Body of pancreas (tissue), 4 donors: ENCODE measurements at regions not wholly inside any gene's neighbourhood (a gene's known extent, or its start where the extent isn't known, plus 50 kb on each side); places are given as distances from the start of the nearest gene placed in this dataset.

Experiments used
- ATAC-seq: fragments of 150-250 bp; one replicate; pipeline ENCODE4 v1.9.1; 2016
- DNase-seq, 4 donors: peaks; one replicate each; pipeline ENCODE4 v3.0.0-alpha.2; 2019
- H3K27ac ChIP-seq, 4 donors: fragments of 200-600 bp; sonication (generic); 1 replicate in 3 of 4; 2 replicates in 1 of 4; pipeline versions ENCODE4 v1.5.1 to v1.6.1; 2016 to 2019; ENCODE audit warnings: mild to moderate bottlenecking in 1 of 4, mixed read lengths in 1 of 4, moderate library complexity in 1 of 4
- H3K27me3 ChIP-seq, 2 donors: fragments of 200-600 bp; sonication (generic); one replicate each; pipeline ENCODE4 v1.6.0; 2016; ENCODE audit warnings: mild to moderate bottlenecking in 1 of 2
- H3K36me3 ChIP-seq, 2 donors: fragments of 200-600 bp; sonication (generic); replicated peaks in 1 of 2; 2 replicates each; pipeline ENCODE4 v1.5.1; 2016; ENCODE audit warnings: low read depth in 2 of 2; ENCODE audit not compliant: insufficient read depth in 1 of 2
- H3K4me1 ChIP-seq: fragments of 200-600 bp; sonication (generic); one replicate; pipeline ENCODE4 v1.6.0; 2016
- H3K4me3 ChIP-seq, 2 donors: fragments of 200-600 bp; sonication (generic); 1 replicate in 1 of 2; 2 replicates in 1 of 2; pipeline ENCODE4 v1.5.1; 2016 to 2019
- H3K9me3 ChIP-seq, 3 donors: fragments of 200-600 bp; sonication (generic); 1 replicate in 2 of 3; 2 replicates in 1 of 3; pipeline ENCODE4 v1.5.1; 2016
- CTCF ChIP-seq, 7 experiments: fragments of 450-650 bp in 4 of 7; fragments of 200-600 bp in 3 of 7; sonication (generic) in 3 of 7; IDR thresholded peaks; one replicate each; pipeline ENCODE4 v1.5.1; 2016 to 2019; ENCODE audit warnings: antibody characterized with exemption in 7 of 7
- POLR2A ChIP-seq, 3 donors: fragments of 450-650 bp; IDR thresholded peaks; one replicate each; pipeline ENCODE4 v1.6.1; 2016; ENCODE audit warnings: antibody characterized with exemption in 3 of 3, mild to moderate bottlenecking in 2 of 3
- whole genome bisulfite sequencing, 2 donors: methylation state at CpG; one replicate each; pipeline ENCODE4 v1.1.5; 2017; 5-methylcytosine and 5-hydroxymethylcytosine counted together
- intact Hi-C: fragments of 100-400 bp; cut with DNase I; formaldehyde crosslinking; loops from one replicate; pipeline ENCODE4 v1.15.1; 2023

- WGBS, 2 donors: 27 to 34% methylated on average over 3 of the region's 3 CpGs
- Histone ChIP-seq H3K4me1 (peaks cover 5% of the 10 kb centered on the region), H3K9me3 (no peaks in the 10 kb centered on the region), H3K27ac (no peak overlapping the region), H3K36me3 (no peaks in the 10 kb centered on the region), H3K27me3 (no peaks in the 10 kb centered on the region), H3K4me3 (no peak overlapping the region)
- intact Hi-C loops: no loop called here
- DNase-seq (no peak), ATAC-seq (no peak)
- TF ChIP-seq POLR2A (IDR thresholded peaks at IDR 0.05): no peak
- no peak for TF ChIP-seq CTCF (IDR thresholded peaks at IDR 0.05)
These were observed 170.3 kb upstream of the PUM3 start for GRCh38 chr9:3014178-3014577.

GRCh38 chr9:3012842-3013241 is 168.9 kb upstream of the PUM3 start:
- H3K4me3 ChIP-seq: no peak overlapping the region
- H3K36me3 ChIP-seq: no peaks in the 10 kb centered on the region
- no peak overlapping the region for H3K27ac ChIP-seq
- DNase-seq (peak in 1 of 4 donors; percentile 11), ATAC-seq (no peak)
- peaks cover 1% of the 10 kb centered on the region for H3K4me1 ChIP-seq
- WGBS, 2 donors: 43 to 66% methylated on average over 5 of the region's 5 CpGs
- H3K9me3 ChIP-seq: no peaks in the 10 kb centered on the region
- intact Hi-C loops: no loop called here
- TF ChIP-seq POLR2A (IDR thresholded peaks at IDR 0.05) (no peak), CTCF (IDR thresholded peaks at IDR 0.05) (no peak)
- no peaks in the 10 kb centered on the region for H3K27me3 ChIP-seq

- Histone ChIP-seq H3K9me3 (no peaks in the 10 kb centered on the region), H3K4me1 (no peaks in the 10 kb centered on the region), H3K27me3 (no peaks in the 10 kb centered on the region), H3K36me3 (no peaks in the 10 kb centered on the region), H3K27ac (no peak overlapping the region), H3K4me3 (no peak overlapping the region)
- intact Hi-C loops: no loop called here
- WGBS, 2 donors: 44 to 52% methylated on average over 6 of the region's 6 CpGs
- TF ChIP-seq POLR2A (IDR thresholded peaks at IDR 0.05) (no peak), CTCF (IDR thresholded peaks at IDR 0.05) (no peak)
- DNase-seq (no peak), ATAC-seq (no peak)
These were observed 168.3 kb upstream of the PUM3 start for GRCh38 chr9:3012245-3012644.

GRCh38 chr9:3008091-3008490 is 164.2 kb upstream of the PUM3 start:
- no peak overlapping the region for H3K27ac ChIP-seq
- WGBS, 2 donors: 76 to 86% methylated on average over 4 of the region's 4 CpGs
- H3K4me3 ChIP-seq: no peak overlapping the region
- no peaks in the 10 kb centered on the region for H3K9me3 ChIP-seq
- no peak for DNase-seq
- no peaks in the 10 kb centered on the region for H3K36me3 ChIP-seq
- no peaks in the 10 kb centered on the region for H3K4me1 ChIP-seq
- intact Hi-C loops: no loop called here
- no peak for ATAC-seq
- H3K27me3 ChIP-seq: no peaks in the 10 kb centered on the region
- TF ChIP-seq POLR2A (IDR thresholded peaks at IDR 0.05) (no peak), CTCF (IDR thresholded peaks at IDR 0.05) (no peak)

- intact Hi-C loops: no loop called here
- 19 to 36% methylated on average over 1 of the region's 1 CpG for whole genome bisulfite sequencing, 2 donors
- ATAC-seq: no peak
These were observed 163.4 kb upstream of the PUM3 start for GRCh38 chr9:3007326-3007725.

More at GRCh38 chr9:3007326-3007725, 163.4 kb upstream of the PUM3 start:
- no peak overlapping the region for H3K27ac ChIP-seq
- H3K36me3 ChIP-seq: no peaks in the 10 kb centered on the region
- no peaks in the 10 kb centered on the region for H3K9me3 ChIP-seq
- no peaks in the 10 kb centered on the region for H3K4me1 ChIP-seq
- H3K4me3 ChIP-seq: no peak overlapping the region
- DNase-seq: no peak
- no peaks in the 10 kb centered on the region for H3K27me3 ChIP-seq
- no peak for TF ChIP-seq CTCF (IDR thresholded peaks at IDR 0.05)
- TF ChIP-seq POLR2A (IDR thresholded peaks at IDR 0.05): no peak
